HG03575 (cell line): ENCODE measurements at regions not wholly inside any gene's neighbourhood (a gene's known extent, or its start where the extent isn't known, plus 50 kb on each side); places are given as distances from the start of the nearest gene placed in this dataset.
"Not testable (repeated sequence)": the region's sequence is repeated elsewhere in the genome, so short reads cannot be mapped to it uniquely, and the experiment has no call there.

ENCODE experiments used
- ATAC-seq: cut with Tn5 transposase; IDR thresholded peaks from one replicate; pipeline ENCODE4 v1.9.1; 2021; ENCODE audit not compliant: unreplicated experiment, insufficient number of reproducible peaks, low FRiP score; ENCODE audit errors: extremely low read depth

DNA sequence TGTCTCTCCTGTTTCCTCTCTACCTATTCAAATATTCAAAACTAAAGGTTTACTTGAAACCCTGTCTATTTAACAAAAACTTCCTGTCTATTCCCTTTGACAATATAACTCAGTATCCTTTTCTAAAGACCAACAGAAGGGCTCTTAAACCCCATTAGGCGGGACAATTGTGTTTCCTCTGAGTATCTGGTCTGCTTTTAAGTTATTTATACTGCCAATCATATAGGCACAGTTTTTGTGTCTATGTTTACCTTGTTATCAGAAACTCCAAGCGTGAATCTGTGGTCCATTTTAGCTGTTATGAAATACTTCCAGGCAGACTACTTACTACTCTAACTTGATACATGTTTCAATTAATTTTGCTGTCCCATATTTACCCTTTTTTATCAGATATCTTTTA lies 350.0 kb upstream of the CTSO start:
- ATAC-seq, result no peak

DNA sequence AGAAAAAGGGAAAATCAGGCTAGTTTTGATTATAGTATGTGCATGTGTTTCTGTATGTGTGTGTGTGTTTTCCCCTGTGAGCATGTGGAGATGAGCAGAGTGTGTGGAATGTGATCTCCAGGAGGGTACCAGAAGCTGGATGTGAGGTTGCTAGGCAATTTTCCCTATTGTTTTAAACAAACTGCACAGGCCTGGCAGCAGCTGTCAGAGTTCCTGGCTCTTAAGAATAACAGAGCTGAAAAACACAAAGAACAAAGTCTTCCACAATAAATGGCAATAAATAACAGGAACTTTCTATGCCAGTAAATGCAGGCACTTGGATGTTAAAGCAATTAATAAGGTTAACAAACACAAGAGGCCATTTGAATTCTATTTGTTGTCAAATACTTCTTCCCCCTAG lies 344.6 kb upstream of the CTSO start:
- ATAC-seq, result no peak

DNA sequence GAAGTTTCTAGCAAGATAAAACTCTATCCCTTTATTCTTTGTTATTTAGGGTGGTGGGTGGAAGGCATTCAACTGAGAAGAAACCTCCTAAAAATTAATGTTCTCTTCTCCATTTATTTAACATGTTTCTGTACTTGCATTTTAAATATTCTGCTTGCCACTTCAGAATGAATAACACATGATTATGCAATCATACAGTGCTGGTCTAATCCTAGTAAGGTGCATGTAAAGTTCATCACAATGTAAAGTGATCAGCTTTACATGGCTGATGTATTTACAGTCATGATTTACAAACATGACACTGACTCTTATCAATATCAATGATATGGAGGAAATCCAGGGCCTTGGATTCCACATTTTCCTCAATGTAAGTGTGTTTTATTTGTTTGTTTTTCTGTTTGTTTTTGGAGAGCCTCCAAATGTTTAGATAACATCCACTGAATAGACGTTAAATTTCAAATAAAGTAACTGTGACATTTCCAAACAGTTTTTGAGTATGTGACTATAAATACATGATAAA lies 342.1 kb upstream of the CTSO start:
- no peak for ATAC-seq

DNA sequence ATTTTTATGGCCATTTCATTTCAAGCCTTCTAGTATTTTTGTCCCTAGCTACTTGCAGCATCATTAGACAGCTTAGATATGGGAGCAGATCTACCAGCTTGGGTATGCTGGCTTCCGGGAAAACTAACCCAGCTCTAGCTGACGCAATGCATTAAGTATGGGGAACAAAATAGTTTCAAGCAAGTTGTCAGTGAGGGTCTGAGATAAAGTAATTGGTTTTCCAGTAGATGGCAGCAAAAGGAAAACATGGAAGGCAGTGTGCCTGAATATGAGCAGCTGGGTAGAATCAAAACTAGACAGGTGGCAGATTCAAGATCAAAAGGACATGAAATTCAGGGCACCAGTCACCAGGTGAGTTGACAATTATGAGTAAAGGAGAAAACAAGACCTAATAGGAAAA lies 340.9 kb upstream of the CTSO start:
- ATAC-seq, result no peak

DNA sequence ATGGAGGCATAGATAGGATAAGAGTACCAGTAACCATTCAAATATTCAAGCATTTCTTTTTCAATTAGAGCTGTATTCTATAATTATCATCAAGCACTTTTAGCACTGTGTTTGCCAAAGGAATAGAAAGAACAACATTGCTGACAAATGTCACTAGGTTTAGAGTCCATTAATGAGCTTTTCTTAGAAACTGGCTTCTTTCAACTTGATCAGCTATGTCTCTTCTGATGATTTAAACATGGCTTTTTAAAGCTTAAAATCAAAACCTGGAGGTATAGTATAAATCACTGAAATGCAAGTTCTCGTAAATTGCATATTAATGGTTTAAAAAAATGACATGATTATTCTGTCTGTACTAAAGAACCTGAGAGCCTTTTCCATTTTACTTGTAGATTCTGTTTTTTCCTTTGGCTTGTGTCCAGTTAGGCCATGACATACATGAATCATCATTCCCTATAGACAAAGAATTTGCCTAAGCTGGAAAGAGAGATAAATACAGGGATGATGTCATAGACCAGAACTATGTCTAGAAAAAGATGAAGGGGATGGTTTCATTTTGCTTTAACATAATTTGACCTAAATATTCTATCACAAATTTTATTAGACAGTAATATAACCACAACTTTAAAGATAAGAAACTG lies 340.1 kb upstream of the CTSO start:
- ATAC-seq, result no peak

DNA sequence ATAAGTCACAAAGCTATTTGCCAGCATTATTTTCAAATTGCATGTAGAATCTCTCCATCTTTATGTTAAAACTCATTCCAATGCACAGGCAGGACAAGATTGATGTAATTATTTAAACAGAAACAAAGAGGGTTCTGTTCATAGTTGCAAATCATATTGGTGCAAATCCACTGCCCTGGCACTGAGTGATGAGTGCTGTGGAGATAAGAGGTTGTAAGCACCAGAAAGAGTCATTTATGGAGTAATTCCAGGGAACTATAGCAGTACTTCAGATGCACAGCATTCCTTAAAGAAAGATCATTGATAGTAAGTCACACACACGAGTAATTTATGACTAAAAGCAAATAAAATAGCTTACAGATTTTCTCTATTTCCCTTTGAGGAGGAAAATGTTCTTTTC lies 337.7 kb upstream of the CTSO start:
- ATAC-seq, result no peak

DNA sequence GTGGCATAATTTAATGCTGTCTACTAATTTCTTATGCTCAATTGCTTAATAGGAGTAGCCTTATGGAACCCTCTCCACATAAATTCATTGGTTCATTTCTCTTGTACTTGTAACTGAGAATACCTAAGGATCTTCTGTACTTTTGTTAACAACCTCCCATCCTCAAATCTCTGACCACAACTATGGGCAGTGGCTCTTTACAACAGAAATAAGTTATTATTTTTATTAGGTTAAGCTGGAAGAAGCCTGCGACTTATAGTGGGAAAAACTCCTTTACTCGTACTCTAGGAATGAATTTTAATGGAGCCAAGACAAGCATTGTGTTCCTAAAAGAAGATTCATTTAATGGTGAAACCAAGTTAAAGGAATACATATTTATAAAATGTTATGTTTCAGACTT lies 337.1 kb upstream of the CTSO start:
- no peak for ATAC-seq

DNA sequence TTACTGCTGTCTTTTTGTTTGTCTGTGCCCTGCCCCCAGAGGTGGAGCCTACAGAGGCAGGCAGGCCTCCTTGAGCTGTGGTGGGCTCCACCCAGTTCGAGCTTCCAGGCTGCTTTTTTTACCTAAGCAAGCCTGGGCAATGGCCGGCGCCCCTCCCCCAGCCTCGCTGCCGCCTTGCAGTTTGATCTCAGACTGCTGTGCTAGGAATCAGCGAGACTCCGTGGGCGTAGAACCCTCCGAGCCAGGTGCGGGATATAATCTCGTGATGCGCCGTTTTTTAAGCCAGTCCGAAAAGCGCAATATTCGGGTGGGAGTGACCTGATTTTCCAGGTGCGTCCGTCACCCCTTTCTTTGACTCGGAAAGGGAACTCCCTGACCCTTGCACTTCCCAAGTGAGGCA lies 336.4 kb upstream of the CTSO start:
- not testable (repeated sequence) for ATAC-seq

DNA sequence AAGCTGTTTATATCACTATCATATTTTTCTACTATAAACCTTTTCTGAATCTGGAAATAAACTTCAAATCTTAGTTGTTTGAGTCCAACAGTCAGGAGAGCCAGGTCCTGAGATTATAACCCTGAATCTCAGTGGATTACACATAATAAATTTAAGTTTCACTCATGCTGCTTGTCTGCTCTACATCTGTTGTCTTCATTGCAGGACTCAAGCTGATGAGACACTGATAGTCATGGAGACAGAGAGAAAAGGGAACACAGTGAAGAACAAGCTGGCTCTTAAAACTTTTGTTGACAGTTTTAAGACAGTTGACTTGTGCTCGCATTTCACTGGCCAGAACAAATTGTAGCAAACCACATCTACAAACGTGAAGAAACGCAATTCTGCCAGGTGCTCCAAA lies 327.0 kb upstream of the CTSO start:
- no peak for ATAC-seq

DNA sequence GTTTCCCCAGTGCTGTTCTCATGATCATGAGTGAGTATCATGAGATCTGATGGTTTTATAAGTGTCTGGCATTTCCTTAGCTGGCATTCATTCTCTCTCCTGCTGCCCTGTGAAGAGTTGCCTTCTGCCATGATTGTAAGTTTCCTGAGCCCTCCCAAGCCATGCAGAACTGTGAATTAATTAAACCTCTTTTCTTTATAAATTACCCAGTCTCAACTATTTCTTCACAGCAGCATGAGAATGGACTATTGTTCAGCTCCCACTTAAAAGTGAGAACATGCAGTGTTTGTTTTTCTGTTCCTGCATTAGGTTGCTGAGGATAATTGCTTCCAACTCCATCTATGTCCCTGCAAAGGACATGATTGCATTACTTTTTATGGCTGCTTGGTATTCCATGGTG lies 311.7 kb upstream of the CTSO start:
- ATAC-seq, result no peak

DNA sequence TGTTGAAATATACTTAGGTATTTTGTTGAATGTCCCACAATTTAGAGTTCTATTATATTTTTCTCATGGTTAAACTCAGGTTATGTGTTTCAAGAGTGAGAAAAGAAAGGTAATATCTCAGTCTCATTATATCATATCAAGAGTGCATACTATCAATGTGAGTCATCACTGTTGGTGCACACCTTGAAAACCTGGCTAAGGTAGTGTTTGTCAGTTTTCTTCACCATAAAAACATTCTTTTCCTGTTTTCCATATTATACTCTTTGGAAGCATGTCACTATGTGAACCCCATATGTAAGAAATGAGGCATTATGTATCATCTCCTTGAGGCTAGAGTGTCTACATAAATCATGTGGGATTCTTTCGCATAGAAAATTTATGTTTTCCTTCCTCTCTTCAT lies 307.6 kb upstream of the CTSO start:
- no peak for ATAC-seq

DNA sequence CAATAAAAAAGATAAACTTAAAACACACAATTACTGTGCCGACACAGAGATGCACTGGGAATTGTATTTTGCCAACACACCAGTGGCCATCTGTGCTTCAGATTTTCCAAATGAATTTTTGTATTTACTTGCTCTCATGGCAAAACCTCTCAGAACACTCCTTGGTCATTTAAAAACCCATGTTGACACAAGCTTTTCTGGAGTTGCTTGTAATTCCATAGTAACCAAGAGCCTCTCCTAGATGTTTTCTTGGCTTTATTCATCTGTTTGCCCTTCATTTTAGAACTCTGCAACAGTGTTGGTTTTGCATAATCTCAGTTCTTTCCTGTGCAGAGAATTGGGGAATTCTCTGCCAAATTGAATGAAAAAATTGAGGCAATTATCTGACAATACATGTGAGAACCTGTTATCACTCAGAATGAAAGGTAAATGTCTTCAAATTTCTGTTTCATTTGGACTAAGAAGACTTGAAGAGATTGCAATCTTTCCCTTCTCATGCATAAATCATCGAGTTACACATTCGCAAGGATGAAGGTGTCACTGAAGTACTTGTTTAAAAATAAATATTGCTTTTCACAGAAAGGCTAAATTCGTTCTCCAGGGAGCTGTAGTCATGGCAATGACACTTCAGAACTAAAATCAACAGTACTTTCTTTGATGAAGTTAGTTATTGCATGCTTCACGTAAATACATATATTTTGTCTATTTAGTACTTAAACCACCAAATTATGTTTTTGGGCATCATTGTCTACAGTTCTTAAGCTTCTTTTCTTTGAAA lies 301.8 kb upstream of the CTSO start:
- no peak for ATAC-seq

DNA sequence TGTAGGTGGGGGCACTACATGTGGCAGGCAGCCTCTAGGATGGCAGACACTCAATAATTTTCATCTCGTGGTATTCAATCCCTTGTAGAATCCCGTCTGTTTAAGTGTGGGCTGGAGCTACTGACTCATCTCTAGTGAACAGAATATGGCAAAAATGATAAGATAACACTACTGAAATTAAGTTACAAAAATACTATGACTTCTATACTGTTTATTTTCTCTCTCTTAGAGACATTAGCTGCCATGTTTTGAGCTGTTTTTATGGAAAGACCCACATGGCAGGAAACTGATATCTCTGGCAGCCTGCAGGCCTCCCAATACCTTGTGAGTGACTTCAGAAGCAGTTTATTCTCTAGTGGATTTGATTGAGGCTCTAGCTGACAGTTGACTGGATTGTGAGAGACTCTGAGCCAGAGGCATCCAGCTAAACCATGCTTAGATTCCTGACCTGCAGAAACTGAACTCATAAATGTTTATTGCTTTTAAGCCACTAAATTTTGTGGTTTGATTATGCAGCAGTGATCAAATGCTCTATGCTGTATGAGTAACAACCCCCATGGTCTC lies 298.8 kb upstream of the CTSO start:
- ATAC-seq, result no peak

DNA sequence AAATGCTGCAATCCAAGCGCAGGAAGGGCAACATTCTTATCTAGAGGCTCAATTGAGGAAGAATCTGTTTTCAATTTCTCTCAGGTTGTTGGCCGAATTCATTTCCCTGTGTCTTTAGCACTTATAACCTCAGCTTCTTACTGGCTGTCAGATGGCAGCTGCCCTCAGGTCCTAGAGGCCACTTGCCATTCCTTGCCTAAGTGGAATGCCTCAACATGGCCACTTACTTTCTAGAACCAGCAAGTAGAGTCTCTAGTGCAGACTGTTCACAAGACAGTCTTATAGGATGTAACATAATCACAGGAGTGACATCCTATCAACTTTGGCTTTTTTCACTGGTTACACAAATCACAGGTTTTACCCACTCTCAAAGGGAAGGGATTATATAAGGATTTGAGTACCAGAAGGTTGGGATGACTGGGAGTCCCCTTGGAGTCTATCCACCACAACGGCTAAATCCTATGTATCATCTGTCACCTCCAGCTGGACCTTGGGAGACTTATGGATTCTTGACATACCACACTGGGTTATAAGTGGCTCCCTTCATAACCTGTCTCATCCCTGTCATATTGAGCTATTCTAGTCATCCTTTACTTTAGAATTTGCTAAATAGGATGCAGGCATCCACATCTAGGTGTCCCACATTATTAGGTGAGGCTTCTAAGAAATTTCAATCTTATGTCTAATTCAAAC lies 297.9 kb upstream of the CTSO start:
- ATAC-seq, result no peak

DNA sequence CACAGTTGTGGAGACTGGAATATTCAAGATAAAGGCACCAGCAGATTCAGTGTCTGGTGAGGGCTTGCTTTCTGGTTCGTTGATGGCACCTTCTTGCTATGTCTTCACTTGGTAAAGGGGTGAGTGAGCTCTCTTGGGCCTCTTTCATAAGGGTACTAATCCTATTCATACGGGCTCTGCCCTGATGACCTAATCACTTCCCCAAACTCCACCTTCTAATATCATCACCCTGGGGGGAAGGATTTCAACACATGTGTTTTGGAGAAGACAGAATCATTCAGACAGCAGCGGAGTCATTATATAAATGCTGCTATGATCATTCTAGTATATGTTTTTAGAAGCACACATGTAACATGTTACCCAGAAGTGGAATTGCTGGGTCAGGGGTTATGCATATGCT lies 295.3 kb upstream of the CTSO start:
- no peak for ATAC-seq

DNA sequence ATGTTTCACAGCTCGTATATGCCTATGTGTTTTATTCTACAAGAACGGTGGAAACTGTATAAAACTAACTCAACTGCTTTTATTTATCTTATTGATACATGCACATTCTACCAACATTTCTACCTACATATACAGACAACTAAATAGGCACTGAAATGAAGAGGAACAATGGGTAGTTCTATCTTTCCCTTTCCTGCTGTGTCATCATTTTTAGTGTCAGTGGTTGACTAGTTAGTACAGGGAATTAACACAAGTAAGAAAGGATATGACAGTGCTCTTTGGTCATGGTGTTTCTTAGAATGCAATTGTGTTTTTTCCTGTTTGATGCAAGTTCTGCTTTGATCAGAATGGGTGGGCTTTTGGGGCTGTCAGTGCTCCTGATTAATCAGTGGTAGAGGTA lies 293.8 kb upstream of the CTSO start:
- no peak for ATAC-seq

DNA sequence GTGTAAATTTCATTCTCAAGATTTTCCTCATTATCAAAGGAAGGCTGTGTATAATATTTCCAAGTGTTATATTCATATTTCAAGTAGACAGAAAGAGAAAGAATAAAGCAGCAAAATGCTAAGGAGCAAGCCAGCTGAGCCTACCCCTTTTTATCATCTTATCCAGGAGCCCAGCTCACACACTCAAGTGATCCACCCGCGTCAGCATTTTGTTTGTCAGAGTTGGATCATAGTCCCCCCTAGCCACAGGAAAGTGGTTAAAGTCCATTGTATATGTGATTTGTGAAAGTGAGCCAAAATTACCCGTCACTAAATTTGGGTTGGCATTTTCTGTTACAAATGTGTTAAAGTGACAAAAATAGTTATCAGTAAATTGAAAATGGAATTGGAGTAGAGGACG lies 289.3 kb upstream of the CTSO start:
- ATAC-seq, result no peak

DNA sequence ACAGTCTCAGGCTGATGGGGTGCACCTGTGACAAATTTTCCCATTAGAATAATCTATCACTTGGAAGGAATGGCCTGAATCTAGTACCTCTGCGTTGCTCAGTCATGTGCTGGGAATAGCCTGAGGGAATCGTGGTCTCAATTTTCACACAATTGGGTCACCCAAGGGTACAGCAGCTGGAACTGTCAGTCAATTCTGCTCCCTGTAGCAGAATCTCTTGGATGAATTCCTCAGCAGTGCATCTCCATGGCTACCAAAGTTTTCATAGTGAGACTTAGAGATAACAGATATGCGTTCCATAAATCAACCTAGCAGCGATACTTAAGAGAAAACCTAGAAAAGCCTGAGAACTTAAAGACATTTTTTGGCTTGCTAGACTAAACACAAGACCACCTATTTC lies 288.7 kb upstream of the CTSO start:
- ATAC-seq, result no peak

DNA sequence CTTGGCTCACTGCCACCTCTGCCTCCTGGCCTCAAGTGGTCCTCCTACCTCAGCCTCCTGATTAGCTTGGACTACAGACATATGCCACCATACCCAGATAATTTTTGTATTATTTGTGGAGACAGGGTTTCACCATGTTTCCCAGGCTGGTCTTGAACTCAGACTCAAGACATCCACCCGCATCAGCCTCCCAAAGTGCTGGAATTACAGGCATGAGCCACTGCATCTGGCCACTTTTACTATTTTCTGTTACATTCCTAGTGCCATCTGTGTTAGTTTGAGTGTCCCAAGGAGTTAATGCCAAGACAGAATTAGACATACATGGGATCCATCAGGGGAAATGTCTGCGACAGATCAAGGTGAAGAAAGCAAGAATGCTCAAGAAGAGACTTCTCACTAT lies 288.2 kb upstream of the CTSO start:
- no peak for ATAC-seq

DNA sequence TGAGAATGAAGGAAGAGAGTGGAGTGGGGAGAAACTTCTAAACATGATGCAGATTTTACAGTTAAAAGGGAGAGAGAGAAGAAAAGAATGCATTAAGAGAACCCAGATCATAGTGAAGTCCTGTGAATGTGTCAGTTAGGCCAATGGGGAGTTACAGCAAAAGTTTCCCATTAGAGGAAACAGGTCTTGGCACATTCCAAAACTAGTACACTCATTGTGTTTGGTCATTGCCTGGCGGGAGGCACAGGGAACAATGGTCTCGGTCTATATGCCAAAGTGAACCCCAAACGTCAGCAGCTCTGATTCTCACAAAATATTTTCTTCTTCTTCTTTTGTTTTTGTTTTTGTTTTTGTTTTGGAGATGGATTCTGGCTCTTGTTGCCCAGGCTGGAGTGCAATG lies 284.5 kb upstream of the CTSO start:
- ATAC-seq, result no peak
